Heart left ventricle (tissue), 16 donors: ENCODE measurements at regions not wholly inside any gene's neighbourhood (a gene's known extent, or its start where the extent isn't known, plus 50 kb on each side); places are given as distances from the start of the nearest gene placed in this dataset.
"Not testable (repeated sequence)": the region's sequence is repeated elsewhere in the genome, so short reads cannot be mapped to it uniquely, and the experiment has no call there.

ENCODE experiments used
- ATAC-seq, 4 donors: fragments of 200-7000 bp; cut with Tn5 transposase; one replicate each; pipeline ENCODE4 v1.9.1; 2020 to 2022; ENCODE audit warnings: moderate library complexity in 4 of 4, mild to moderate bottlenecking in 3 of 4, moderate number of reproducible peaks in 1 of 4
- DNase-seq, 5 donors: peaks; one replicate each; pipeline ENCODE4 v3.0.0-alpha.2; 2020
- H3K27ac ChIP-seq, 12 donors: fragments of 200-600 bp; sonication (generic) in 4 of 12; one replicate each; pipeline versions ENCODE4 v1.5.0 to v1.8.0; 2016 to 2022; ENCODE audit warnings: mild to moderate bottlenecking in 2 of 12
- H3K27me3 ChIP-seq, 9 donors: fragments of 200-600 bp; sonication (generic) in 2 of 9; one replicate each; pipeline versions ENCODE4 v1.5.1 to v1.8.0; 2016 to 2022; ENCODE audit warnings: mild to moderate bottlenecking in 3 of 9
- H3K36me3 ChIP-seq, 9 donors: fragments of 200-600 bp; sonication (generic) in 2 of 9; one replicate each; pipeline versions ENCODE4 v1.5.0 to v1.8.0; 2018 to 2022; ENCODE audit warnings: mild to moderate bottlenecking in 2 of 9
- H3K4me1 ChIP-seq, 12 donors: fragments of 200-600 bp; sonication (generic) in 4 of 12; one replicate each; pipeline versions ENCODE4 v1.5.0 to v1.8.0; 2016 to 2022; ENCODE audit warnings: mild to moderate bottlenecking in 3 of 12
- H3K4me3 ChIP-seq, 12 donors: fragments of 200-600 bp; sonication (generic) in 4 of 12; one replicate each; pipeline versions ENCODE4 v1.5.0 to v1.8.0; 2017 to 2022; ENCODE audit warnings: mild to moderate bottlenecking in 9 of 12, moderate library complexity in 4 of 12
- H3K9me3 ChIP-seq, 12 donors: fragments of 200-600 bp; sonication (generic) in 4 of 12; one replicate each; pipeline versions ENCODE4 v1.5.0 to v1.8.0; 2016 to 2022; ENCODE audit warnings: mild to moderate bottlenecking in 1 of 12
- WGBS, 4 donors: extraction: QIAGEN DNeasy Blood & Tissue Kit in 2 of 4; methylation state at CpG; one replicate each; pipeline versions ENCODE4 v1.1.5 to v1.1.7; 2013 to 2018; 5-methylcytosine and 5-hydroxymethylcytosine counted together
- intact Hi-C, 10 donors: fragments of 100-400 bp; cut with DNase I; formaldehyde crosslinking; loops; one replicate each; pipeline versions ENCODE4 v1.11.1 to v1.14.2; 2022
- TF ChIP-seq, protein P1 (sequence below), 12 donors: fragments of 200-600 bp; sonication (generic) in 4 of 12; IDR thresholded peaks; one replicate each; pipeline versions ENCODE4 v1.5.0 to v1.8.0; 2018 to 2022; ENCODE audit warnings: antibody characterized with exemption in 12 of 12, mild to moderate bottlenecking in 5 of 12
- donor health status: ischemic (EF 13 %, LVEDD 7.1; RV severe dilation, severe dysfunction).
- donor health status: healthy with polysubstance abuse.
- donor health status: DM: no; HTN: yes; CAD: no.
- donor health status: DM: no; HTN: no; CAD: no.
- donor health status: ischemic (EF 25% LVEDD 6.9; RV normal size, moderate dysfunction).
- donor health status: ischemic (EF 25% LVEDD 5.7; RV mildly dilated, moderate dysfunction).
- donor health status: healthy.
- donor health status: DM: yes; HTN: yes; CAD: no.
- donor health status: ischemic (EF 35%, LVEDD 5.7; RV mildly dilated, moderate dysfunction).
- donor health status: nonischemic (EF 11% LVEDD 7.7; RV severe dilation, severe dysfunction).
- donor health status: DM: yes; HTN: yes; CAD: no.
- donor health status: PGD.
- donor health status: ischemic (EF 29% LVEDD 5.4; RV normal size, mild dysfunction).
- donor health status: nonischemic (EF 23%, LVEDD 6.1; RV moderate dilation, normal function).

DNA sequence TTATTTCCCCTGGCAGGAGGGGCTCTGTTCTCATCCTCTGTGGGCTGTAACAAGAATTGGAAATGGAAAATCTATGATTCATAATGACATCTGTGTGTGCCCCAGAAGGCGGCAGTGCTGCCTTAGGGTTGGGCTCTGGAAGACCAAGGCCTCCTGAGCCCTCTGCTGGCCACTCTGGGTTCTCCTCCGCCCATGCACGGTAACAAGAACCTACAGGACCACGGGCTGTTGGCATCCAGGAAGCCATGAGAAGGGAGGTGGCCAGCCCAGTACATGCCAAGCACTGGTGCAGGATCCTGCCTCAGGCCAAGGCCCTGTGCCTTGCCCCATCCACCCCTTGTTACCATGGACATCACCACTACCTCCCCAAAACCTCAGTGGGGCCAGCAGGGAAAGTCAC is 454.2 kb downstream of the TP53TG3F start:
- H3K36me3 ChIP-seq, DNase-seq, ATAC-seq, H3K4me3 ChIP-seq, H3K9me3 ChIP-seq, H3K27ac ChIP-seq, intact Hi-C loops, H3K4me1 ChIP-seq, H3K27me3 ChIP-seq: not testable (repeated sequence)
- 50 to 83% (median 60%) methylated on average over 3 to 4 of the region's 4 CpGs for WGBS, 4 donors

DNA sequence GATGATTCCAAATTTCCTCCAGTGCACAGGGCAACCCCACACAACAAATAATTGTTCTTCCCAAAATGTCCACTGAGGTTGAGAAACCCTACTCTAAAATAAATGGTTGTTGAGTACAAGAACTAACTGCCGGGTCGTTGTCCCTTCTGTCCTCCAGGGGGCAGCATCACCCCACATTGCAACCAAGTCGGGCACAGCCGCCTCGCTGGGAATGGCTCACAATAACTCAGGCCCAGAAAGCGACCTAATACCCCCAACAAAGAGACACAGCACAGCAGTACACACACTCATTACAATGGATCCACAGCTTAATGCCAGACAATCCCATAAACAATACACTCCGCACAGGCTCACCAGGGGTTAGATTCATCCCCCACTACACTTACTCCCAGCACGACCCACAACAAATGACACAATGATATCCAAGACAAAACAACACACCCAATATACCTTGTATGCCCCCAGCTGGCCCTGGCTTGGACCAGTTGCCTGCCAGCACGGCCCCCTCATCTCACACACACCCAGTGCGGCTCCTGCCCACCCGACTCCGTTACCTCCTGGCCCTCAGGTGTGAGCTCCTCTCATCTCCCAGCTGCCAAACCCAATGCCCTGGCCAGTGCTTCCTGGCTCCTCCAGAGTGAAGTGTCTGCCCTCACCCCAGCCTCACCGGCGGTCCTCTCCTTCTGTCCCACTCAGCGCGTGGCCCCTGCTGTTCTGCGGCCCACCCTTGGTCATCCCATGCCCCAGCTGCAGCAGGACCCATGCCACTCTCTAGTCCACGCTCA is 461.5 kb downstream of the TP53TG3F start:
- H3K4me1 ChIP-seq, DNase-seq, H3K9me3 ChIP-seq, intact Hi-C loops, H3K27me3 ChIP-seq, H3K27ac ChIP-seq, H3K4me3 ChIP-seq, H3K36me3 ChIP-seq: not testable (repeated sequence)
- WGBS, 4 donors, result 36 to 93% (median 40%) methylated on average over 2 to 5 of the region's 18 CpGs; no CpG with 5 or more reads in 1 of the 4 donors
- TF ChIP-seq, protein P1, sequence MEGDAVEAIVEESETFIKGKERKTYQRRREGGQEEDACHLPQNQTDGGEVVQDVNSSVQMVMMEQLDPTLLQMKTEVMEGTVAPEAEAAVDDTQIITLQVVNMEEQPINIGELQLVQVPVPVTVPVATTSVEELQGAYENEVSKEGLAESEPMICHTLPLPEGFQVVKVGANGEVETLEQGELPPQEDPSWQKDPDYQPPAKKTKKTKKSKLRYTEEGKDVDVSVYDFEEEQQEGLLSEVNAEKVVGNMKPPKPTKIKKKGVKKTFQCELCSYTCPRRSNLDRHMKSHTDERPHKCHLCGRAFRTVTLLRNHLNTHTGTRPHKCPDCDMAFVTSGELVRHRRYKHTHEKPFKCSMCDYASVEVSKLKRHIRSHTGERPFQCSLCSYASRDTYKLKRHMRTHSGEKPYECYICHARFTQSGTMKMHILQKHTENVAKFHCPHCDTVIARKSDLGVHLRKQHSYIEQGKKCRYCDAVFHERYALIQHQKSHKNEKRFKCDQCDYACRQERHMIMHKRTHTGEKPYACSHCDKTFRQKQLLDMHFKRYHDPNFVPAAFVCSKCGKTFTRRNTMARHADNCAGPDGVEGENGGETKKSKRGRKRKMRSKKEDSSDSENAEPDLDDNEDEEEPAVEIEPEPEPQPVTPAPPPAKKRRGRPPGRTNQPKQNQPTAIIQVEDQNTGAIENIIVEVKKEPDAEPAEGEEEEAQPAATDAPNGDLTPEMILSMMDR (IDR thresholded peaks at IDR 0.05), result peak in 5 of 12 donors; percentile 12 to 31 (median 19)
- peak in 2 of 4 donors; percentile 59 to 70 for ATAC-seq

DNA sequence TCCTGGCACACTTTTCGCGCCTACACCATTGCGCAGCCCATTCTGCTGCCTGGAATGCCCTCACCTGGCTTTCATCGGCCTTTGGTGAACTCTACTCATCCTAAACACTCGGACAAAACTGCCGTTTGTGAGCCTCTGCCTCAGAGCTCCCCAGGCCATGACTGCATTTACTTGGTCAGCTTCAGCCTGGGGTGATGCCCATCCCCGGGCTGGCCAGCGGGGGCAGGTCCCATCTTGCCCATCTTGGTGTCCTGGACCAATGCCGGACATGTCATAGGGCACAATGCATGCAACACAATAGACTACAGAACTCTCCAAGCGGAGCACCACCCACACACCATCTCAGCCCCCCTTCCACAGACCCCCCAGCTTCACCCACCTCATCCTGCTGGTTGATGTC is 463.5 kb downstream of the TP53TG3F start:
- H3K9me3 ChIP-seq, ATAC-seq, DNase-seq, H3K4me1 ChIP-seq, intact Hi-C loops, H3K27me3 ChIP-seq, H3K27ac ChIP-seq, H3K36me3 ChIP-seq, H3K4me3 ChIP-seq: not testable (repeated sequence)
- 79 to 84% (median 82%) methylated on average over 7 to 10 of the region's 10 CpGs for WGBS, 4 donors

DNA sequence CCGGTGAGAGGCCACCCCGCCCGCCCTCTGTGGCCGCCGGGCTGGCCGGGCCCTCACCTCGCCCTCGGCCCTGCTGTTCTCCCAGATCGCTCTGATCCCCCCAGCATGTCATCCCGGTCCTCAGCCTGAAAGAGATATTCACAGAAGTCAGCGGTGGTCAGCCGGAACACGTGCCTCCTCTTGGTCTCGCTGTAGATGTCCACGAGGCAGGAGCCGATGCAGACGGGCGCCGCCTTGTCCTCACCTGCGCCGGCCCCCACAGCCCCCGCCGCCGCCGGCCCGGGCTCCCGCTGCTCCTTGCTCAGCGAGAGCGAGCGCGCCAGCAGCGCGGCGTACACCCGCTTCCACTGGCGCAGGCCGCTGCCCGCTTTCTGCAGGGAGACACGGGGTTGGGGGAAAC is 468.6 kb downstream of the TP53TG3F start:
- H3K27me3 ChIP-seq, H3K9me3 ChIP-seq, H3K27ac ChIP-seq, intact Hi-C loops, H3K4me3 ChIP-seq, H3K36me3 ChIP-seq, DNase-seq, ATAC-seq, H3K4me1 ChIP-seq: not testable (repeated sequence)
- 87 to 100% (median 90%) methylated on average over 4 to 37 of the region's 39 CpGs for WGBS, 4 donors

DNA sequence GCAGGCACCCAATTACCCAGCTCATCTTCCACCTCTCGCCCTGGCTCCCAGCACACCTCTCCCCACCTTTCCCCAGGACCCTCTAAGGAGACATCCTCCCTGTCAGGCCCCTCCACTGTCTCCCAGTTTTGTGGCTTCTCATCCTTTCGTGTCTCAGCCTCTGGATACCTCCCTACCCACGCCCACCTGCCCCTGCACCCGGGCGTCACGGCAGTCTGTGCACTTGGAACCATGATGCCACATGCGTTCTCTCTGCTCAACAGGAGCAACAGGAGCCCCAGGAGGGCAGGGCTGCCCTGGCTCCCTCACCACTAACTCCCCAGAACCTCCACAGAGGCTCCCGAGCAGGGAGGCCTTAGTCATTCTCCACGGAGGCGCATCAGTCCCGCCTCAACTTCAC is 472.8 kb downstream of the TP53TG3F start:
- intact Hi-C loops, H3K36me3 ChIP-seq, H3K27me3 ChIP-seq, ATAC-seq, H3K27ac ChIP-seq, H3K9me3 ChIP-seq, H3K4me3 ChIP-seq, H3K4me1 ChIP-seq, DNase-seq: not testable (repeated sequence)
- WGBS, 4 donors, result 77 to 100% (median 79%) methylated on average over 1 to 10 of the region's 11 CpGs

DNA sequence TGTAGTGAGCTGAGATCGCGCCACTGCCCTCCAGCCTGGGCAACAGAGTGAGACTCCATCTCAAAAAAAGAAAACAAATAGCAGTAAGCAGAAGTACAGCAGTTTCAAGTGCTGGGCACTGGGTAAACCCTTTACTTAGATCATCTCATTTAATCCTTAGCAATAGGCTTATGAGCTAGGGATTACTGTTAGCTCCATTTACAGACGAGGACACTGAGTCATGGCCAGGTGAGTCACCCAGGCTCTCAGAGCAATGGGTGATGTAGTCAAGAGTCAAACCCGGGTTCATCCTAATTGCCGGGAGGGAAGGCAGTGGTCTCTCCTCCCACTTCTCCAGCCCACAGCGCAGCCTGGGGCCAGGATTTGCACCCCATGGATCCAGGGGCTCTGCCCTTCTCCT is 473.6 kb downstream of the TP53TG3F start:
- H3K27ac ChIP-seq, intact Hi-C loops, H3K4me1 ChIP-seq, H3K9me3 ChIP-seq, H3K4me3 ChIP-seq, H3K27me3 ChIP-seq, H3K36me3 ChIP-seq, ATAC-seq, DNase-seq: not testable (repeated sequence)
- 40 to 86% (median 77%) methylated on average over 1 to 5 of the region's 6 CpGs; no CpG with 5 or more reads in 1 of the 4 donors for WGBS, 4 donors

DNA sequence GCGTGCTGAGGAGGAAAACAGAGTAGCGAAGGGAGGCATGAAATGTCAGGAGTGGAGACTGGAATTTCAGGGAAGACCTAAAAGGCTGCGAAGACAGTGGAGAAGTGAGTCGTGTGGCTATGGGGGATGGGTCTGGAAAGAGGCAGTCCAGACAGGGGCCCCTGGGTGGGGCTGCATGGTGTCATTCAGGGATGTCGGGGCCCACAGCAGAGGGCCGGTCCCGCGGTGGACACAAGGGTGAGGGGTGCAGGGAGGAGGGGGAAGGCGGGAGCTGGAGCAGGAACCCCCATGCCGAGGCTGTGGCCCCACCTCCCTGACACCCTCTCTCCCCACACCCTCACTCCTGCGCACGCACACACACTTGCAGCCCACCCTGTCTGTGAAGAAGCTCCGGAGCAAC is 476.4 kb downstream of the TP53TG3F start:
- DNase-seq, H3K27me3 ChIP-seq, ATAC-seq, H3K36me3 ChIP-seq, H3K4me1 ChIP-seq, intact Hi-C loops, H3K4me3 ChIP-seq, H3K27ac ChIP-seq, H3K9me3 ChIP-seq: not testable (repeated sequence)
- 84 to 93% (median 87%) methylated on average over 8 to 13 of the region's 13 CpGs for WGBS, 4 donors
